HG03064 (cell line): ENCODE measurements at regions not wholly inside any gene's neighbourhood (a gene's known extent, or its start where the extent isn't known, plus 50 kb on each side); places are given as distances from the start of the nearest gene placed in this dataset.

Experiments
- ATAC-seq: cut with Tn5 transposase; IDR thresholded peaks from one replicate; pipeline ENCODE4 v1.9.1; 2021; ENCODE audit warnings: low read depth; ENCODE audit not compliant: unreplicated experiment

DNA sequence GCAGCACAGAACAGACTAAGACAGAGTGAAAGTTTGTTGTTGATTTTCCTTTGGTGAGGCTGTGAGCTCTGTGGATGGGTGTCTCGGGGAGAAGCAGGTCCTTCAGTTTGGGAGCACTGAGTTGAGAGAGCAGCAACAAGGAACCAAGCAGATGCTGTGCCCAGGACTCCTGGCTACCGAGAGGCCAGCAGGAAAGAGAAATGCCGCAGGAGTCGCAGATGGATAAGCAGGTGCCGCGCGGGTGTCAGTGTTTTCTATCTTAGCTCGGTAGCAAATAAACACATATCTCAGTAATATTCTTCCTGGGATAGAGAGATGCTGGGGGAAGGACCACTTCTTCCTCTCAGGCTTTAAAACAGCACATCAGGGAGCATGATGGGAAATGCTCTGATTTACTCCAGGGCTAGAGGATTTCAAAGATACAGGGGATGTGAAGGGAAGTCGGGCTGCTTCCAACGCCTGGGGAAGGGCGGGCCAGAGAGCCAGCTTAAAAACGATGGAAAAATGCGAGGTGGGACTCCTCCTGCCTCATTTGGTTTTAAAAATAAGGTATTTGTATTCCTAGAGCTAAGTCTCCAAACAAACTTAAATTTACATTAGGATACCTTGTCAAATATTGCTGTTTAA lies 470.7 kb upstream of the B3GAT1 start:
- ATAC-seq: no peak

DNA sequence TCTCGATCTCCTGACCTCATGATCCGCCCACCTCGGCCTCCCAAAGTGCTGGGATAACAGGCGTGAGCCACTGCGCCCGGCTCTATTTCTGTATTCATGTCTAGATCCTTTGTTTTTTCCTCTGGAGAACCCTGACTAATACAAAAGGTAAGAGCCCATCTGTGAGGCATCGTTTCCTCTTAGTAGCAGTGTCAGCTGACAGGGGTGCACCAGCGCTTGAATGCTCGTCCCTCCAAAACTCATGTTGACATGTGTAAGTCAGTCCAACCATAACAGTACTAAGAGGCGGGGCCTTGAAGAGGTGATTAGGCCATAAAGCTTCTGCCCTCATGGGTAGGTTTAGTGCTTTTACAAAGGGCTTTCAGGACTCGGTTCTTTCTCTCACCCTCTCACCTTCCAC lies 470.1 kb upstream of the B3GAT1 start:
- ATAC-seq: no peak

DNA sequence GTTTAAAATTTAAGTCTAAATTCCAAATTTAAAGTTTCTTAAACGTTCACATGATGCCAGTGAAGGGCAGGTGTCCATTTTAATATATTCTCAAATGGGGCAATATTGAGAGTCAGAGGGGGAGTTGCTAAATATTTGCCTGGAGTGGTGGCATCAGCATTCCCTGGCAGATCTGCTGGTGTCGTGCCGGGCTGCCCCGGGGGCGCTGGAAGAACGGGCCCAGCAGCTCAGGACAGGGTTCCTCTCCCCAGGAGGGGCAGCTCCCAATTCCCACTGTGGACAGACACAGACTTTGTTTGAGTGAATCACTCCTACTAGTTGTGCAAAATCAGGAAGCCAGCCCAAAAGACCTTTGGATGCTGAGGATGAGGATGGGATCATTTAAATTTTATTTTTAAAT lies 468.7 kb upstream of the B3GAT1 start:
- no peak for ATAC-seq

DNA sequence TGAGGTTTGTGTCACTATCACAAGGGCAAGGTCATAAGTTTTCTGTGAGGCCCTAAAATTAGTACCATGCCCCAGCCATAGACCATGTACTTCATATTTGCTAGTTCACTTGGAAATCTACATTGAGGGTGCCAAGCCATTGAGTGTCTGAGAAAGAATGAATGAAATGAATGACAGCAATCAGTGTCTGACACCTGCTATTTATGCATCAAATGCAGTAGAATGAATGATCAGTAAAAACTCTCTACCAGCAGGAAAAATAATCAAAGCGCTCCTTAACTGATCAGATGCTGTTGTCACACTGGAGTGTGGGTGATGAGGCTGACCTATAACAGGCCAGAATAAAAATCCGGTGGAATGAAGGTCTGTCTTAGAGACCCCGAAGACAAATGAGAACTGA lies 467.9 kb upstream of the B3GAT1 start:
- ATAC-seq: no peak

DNA sequence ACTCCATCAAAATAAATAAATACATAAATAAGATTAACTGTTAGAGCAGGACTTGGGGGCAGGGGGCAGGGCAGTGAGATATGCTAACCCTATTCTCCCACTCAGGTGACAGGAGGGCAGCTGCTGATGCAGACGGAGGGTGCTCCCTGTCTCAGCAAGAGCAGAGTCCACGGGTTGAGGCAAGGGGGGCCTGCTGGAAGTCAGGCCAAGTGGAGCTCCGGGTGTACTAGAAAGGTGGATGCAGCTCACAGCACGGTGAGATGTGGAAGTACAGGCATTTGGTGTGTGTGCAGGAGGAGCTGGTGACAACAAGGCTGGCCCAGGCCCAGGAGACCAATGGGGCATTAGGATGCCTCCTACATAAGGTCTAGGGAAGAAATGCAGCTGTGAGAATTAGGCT lies 467.3 kb upstream of the B3GAT1 start:
- no peak for ATAC-seq

DNA sequence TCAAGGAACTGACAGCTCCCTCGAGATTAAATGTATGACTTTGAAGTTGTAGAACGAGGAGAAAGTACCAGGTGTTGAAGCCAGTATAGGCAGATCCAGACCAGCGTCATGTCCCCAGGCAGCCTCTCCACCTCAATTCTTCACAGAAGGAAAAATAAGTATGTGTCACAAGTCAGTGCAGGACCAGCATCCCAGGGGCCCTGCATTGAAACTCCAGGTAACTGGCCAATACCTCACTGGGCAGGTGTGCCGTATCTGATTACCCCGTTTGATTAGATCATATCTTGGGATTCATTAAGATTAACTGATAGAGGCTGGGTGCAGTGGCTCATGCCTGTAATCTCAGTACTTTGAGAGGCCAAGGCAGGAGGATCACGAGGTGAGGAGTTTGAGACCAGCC lies 466.7 kb upstream of the B3GAT1 start:
- no peak for ATAC-seq

DNA sequence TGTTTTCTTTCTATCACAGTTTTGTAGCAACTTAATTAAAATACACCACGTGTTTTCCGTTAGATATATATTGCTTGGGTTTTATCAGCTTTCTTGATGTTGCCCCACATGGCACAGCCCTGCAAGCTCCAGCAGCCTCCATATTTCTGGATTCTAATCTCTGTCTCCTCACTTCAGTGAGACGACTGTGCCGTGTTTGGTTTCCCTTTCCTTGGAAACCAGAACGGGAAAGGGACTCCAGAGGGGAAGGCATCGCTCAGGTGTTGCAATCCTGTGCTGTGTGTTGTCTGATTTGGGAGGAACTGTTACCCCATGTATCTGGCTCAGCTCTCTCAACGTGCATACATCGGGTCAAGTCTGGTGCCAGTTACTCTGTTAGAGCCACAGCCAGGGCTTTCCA lies 464.2 kb upstream of the B3GAT1 start:
- no peak for ATAC-seq

DNA sequence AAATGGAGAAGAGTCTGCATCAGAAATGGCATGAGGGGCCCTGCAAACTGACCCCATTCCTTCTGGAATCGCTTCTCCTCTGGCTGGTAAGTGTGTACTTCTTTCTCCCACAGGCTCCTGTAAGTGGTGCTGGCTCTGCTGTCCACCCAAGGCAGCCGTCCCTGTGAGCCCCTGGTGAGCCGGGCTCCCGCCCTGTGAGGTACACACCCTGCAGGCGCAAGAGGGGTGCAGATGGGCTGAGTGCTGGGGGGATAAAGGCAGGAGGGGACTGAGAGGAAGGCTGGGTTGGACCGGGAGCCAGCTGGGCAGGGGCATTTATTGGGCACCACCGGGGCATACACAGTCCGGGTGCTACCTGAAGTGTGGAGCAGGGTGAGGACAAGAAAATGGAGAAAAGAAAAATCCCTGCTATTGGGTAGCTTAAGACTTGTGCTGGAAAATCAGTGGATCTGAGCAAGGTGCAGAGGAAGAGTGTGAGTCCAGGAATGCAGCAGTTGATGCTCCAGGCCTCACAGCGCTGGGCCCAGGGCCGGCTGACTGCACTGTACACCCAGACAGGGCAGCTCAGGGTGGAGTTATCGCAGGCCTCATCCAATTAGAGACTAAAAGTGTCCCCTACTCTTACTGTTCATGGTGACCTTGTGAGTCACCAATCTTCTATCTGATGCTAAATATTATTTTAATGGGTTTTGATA lies 455.1 kb upstream of the B3GAT1 start:
- no peak for ATAC-seq

DNA sequence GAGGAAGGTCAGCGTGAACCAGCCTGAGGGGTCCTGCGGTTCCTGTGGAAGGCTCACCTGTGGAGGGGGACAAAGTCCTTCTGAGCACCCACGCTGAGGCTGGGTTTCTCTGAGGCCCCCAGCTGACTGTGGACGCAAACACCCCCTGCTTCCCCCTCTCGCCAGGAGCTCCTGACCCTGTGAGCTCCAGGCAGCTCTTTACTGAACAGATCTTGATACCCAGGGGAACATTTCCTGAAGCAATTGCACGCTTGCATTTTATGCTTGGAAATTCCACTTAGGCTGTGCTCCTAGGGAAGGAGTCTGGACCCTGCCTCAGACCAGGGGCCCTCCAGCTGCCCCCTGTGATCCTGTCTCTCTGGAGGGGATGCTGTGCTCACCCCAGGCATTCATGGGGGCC lies 454.2 kb upstream of the B3GAT1 start:
- no peak for ATAC-seq

DNA sequence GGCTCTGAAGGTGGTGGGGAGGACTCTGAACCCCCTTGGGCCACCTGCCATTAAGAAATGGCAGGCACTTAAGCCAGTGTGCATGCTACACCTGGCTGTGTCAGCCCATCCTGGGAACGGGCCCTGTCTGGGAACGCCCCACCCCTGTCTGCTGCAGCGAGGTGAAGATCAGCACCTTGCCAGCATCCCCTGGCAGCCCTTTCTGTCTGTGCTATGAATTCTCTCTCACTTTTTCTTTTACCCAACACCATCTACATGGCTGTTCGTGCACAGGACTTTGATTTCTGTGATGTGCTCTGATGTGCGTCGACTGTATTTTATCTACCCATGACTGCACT lies 452.9 kb upstream of the B3GAT1 start:
- no peak for ATAC-seq

DNA sequence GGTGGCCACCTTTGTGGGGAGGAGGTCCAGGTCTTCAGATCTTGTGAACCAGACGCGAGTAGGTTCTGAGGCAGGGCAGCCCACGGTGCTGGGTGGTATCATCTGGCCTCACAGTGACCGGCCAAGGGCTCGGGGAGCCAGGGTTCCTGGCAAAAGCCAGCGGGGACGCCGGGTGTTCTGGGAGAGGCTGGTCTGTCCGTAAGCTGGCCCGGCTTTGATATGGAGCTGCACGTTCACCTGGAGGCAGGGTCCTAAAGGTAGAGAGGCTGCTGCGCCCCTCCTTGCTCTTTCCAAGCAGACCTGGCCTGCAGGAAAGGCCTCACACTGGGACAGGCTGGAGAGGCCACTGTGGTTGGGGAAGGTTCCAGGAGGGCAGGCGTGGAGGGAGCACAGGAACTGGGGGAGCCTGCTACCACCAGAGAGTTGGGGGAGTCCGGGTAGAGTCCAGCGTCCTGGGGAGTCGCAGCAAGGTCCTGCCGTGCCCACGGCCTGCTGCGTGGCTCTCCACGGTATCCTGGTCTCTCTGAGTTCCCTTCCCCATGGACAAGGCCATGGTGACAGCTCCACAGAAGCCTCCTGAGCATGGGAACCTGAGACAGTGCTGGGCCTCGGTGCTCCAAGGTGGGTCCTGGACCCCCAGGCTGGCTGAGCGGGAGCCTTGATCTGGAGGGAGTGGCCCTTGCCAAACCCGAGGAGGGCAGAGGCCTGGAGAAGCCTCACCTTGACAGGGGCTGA lies 452.4 kb upstream of the B3GAT1 start:
- no peak for ATAC-seq

DNA sequence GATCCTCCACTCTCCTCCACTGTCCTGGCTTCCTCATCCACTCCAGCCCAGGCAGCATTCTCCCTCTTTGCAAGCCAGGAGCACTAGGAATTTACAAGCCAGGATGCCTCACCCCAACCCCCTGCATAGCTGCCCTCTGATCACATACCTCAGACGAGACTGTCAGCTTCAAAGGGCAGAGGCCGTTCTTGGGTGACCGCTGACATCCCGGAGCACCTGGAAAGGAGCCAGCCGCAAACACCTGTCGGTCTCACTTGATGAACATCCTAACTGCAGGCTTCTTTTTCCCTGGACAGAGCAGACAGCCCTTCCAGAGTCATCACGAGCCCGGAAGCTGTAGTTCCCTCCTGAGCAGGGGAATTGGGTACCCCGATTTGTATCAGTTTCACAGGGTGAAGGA lies 451.3 kb upstream of the B3GAT1 start:
- no peak for ATAC-seq

DNA sequence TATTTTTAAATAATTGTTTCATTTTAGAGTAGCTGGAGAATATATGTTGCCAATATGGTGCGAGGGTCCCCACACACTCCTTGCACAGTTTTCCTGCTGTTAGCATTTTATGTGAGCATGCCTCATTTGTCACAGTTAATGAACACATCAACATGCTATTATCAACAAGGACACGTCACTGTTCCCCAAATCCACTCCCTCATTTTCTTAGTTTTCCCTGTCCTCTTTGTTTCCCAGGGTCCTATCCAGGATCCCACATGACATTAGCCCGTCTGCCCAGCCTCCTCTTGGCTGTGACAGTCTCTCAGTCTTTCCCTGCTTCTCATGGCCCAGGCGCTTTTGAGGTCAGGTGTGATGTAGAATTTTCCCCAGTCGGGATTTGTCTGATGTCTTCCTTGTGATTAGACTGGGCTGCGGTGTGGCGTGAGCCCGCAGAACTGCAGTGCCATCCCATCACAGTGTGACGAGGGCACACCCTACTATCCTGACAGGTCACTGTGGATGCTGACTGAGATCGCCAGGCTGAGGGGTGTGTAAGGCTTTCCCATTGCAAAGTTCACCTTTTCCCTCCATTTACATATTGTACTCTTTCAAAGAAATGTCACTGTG lies 450.6 kb upstream of the B3GAT1 start:
- ATAC-seq: no peak

DNA sequence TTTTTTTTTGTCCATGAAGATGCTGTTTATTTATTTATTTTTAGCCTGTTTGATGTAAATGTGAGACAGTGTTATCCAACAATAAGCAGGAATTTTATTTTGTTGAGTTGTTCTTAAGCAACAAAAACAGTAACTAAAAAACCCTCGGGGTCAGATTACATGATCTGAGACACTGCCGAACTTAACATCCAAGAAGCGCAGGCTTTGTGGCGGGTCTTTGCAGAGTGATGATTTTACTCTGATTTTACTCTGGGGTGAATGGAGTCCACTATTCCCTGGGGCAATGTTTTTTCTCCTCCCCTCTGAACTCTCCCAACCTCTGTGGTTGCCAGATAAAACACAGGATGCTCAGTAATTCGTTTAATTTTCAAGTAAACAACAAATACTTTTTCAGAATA lies 450.1 kb upstream of the B3GAT1 start:
- no peak for ATAC-seq

DNA sequence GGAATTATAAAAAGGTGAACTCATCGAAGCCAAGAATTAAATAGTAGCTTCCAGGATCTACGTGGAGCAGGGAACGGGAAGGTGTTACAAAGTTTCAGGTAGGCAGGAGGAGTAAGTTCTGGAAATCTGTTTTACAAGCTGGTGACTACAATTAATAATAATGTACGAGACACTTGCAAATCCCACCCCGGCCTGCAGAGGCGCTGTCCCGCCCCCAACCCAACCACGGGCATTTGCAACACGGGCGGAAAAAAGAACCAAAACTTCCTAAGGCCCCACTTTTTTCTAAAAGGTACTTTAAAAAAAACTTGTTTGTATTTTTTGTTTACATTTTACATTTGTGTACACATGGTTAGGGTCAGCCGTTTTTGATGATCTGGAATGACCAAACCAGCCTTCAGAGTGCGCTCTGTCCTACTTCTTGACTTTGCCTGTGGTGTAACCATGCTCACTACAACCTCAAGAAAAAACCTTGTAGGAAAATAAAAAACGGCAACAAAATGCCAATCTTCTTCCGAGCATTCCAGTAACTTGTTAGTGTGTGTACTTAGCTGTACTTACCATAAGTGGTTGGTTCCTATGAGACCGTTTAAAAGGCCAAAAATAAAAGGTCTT lies 449.6 kb upstream of the B3GAT1 start:
- ATAC-seq: no peak

DNA sequence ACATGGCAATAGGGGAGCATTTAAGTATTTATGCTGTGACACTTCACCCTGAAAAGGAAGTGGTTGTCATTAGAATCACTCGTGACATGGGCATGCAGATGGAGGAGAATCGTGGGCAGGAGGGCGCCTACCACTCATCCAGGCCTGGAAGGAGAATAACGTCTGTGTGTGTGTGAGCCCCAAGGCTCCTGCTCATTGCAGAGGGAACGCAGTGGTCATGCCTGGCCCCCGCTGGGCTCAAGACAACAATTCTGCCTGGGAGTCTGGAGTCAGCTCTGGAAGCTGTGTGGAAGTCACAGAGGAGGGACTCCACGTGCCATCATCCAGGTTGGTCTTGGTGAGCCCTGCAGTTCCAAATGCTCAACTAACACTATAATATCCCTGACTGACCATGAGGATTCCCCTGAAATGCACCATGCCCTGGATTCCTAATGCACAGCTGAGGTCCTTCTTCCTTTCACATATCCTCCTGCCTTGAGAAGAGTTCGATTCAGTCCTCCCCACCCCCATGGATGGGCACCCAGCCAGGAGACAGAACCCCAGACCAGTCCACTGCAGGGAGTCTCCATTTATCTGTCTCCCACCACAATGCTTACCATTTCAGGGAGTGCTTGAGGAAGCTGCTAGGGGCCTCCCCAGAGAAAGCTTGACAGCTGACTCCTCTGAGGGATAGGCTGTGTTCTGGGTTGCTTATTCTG lies 446.9 kb upstream of the B3GAT1 start:
- no peak for ATAC-seq

DNA sequence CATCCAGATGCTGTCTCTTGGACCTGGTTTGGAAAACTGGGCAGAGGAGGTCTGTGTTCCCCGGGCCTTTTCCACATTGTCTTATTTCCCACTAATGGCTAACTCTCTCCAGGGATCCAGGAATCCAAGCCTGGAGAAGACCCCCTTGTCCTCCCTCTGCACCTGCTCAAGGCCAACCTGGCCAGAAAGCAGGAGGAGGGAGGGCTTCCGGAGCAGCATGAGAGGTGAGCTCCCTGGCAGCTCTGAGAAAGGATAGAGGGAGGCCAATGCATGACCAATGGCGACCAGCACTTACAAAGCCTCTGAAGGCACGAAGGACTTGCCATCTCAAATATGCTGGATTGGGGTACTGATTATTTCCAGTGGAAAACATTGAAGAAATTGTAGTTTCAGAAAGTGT lies 445.0 kb upstream of the B3GAT1 start:
- no peak for ATAC-seq

DNA sequence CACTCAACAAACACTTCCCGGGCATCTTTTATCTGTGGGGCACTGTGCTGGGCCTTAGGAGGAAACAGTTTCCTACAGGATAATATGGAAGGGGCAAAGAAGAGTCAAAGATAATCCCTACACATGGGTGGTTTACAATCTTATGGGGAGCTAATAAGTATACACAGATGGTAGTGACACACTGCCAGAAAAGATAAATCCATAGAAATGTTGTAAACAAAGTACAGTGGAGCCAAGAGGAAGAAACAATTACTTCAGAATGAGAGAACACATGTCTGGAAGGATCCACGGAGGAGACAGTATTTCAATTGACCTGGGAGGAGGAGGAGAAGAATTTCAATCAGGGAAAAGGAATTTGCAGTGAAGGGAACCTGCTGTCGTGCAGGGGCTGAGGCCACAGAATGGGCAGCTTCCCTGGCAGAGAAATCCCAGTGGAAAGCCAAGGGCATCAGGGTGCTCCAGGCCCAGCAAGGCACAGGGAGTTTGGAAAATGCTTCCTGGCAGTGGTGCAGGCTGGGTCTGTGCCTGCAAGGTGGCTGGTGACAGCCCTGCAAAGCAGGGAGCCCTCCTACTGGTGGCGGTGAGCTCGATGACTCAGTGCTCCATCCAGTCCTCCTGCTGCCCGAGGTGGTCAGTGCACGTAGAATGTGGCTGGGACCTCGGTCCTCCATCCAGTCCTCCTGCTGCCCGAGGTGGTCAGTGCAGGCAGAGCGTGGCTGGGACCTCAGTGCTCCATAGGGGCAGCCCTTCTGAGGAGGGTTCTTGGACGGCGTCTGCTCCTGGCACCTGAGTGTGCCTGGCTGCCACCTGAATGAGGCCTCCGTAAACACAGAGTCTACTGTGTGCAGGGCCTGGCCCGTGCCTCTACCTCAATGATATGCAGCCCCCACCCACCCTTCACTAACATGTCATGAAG lies 444.3 kb upstream of the B3GAT1 start:
- ATAC-seq: no peak
